HG03159 (cell line): ENCODE measurements at regions not wholly inside any gene's neighbourhood (a gene's known extent, or its start where the extent isn't known, plus 50 kb on each side); places are given as distances from the start of the nearest gene placed in this dataset.
"Not testable (repeated sequence)": the region's sequence is repeated elsewhere in the genome, so short reads cannot be mapped to it uniquely, and the experiment has no call there.

Experiments used
- ATAC-seq: cut with Tn5 transposase; IDR thresholded peaks from one replicate; pipeline ENCODE4 v1.9.1; 2021; ENCODE audit warnings: mild to moderate bottlenecking, moderate library complexity; ENCODE audit not compliant: unreplicated experiment

GRCh38 chr6:69623357-69623756 lies 173.5 kb downstream of the LMBRD1 start:
- no peak for ATAC-seq

- ATAC-seq: no peak
These were observed 173.9 kb downstream of the LMBRD1 start for GRCh38 chr6:69622924-69623323.

- ATAC-seq: no peak
These were observed 174.6 kb downstream of the LMBRD1 start for GRCh38 chr6:69622230-69622629.

GRCh38 chr6:69617163-69617562 lies 179.6 kb downstream of the LMBRD1 start:
- no peak for ATAC-seq

- no peak for ATAC-seq
These were observed 186.9 kb downstream of the LMBRD1 start for GRCh38 chr6:69609836-69610472.

- ATAC-seq: no peak
These were observed 195.7 kb downstream of the LMBRD1 start for GRCh38 chr6:69601132-69601531.

- ATAC-seq: no peak
These were observed 202.4 kb downstream of the LMBRD1 start for GRCh38 chr6:69594405-69594804.

- no peak for ATAC-seq
These were observed 203.1 kb downstream of the LMBRD1 start for GRCh38 chr6:69593706-69594105.

GRCh38 chr6:69589626-69590025 lies 207.2 kb downstream of the LMBRD1 start:
- no peak for ATAC-seq

- ATAC-seq: peak; percentile 91
These were observed 211.7 kb downstream of the LMBRD1 start for GRCh38 chr6:69584913-69585729.

GRCh38 chr6:69584536-69584912 lies 212.3 kb downstream of the LMBRD1 start:
- ATAC-seq: no peak

GRCh38 chr6:69581581-69581980 lies 215.2 kb downstream of the LMBRD1 start:
- no peak for ATAC-seq

- ATAC-seq: no peak
These were observed 216.1 kb downstream of the LMBRD1 start for GRCh38 chr6:69580706-69581105.

- ATAC-seq: no peak
These were observed 218.4 kb downstream of the LMBRD1 start for GRCh38 chr6:69578361-69578890.

GRCh38 chr6:69571234-69571633 lies 225.6 kb downstream of the LMBRD1 start:
- no peak for ATAC-seq

GRCh38 chr6:69570106-69570505 lies 226.7 kb downstream of the LMBRD1 start:
- no peak for ATAC-seq

GRCh38 chr6:69560597-69560996 lies 236.2 kb downstream of the LMBRD1 start:
- ATAC-seq: not testable (repeated sequence)

- no peak for ATAC-seq
These were observed 241.6 kb downstream of the LMBRD1 start for GRCh38 chr6:69555088-69555638.

- ATAC-seq: peak; percentile 48
These were observed 254.3 kb downstream of the LMBRD1 start for GRCh38 chr6:69542494-69542893.

- no peak for ATAC-seq
These were observed 268.8 kb downstream of the LMBRD1 start for GRCh38 chr6:69527921-69528476.

GRCh38 chr6:69515480-69515879 lies 281.3 kb downstream of the LMBRD1 start:
- not testable (repeated sequence) for ATAC-seq

- ATAC-seq: no peak
These were observed 302.2 kb downstream of the LMBRD1 start for GRCh38 chr6:69494595-69494994.
